ENCODE measurements at regions not wholly inside any gene's neighbourhood (a gene's known extent, or its start where the extent isn't known, plus 50 kb on each side); places are given as distances from the start of the nearest gene placed in this dataset.
"Not testable (repeated sequence)": the region's sequence is repeated elsewhere in the genome, so short reads cannot be mapped to it uniquely, and the experiment has no call there.

DNA sequence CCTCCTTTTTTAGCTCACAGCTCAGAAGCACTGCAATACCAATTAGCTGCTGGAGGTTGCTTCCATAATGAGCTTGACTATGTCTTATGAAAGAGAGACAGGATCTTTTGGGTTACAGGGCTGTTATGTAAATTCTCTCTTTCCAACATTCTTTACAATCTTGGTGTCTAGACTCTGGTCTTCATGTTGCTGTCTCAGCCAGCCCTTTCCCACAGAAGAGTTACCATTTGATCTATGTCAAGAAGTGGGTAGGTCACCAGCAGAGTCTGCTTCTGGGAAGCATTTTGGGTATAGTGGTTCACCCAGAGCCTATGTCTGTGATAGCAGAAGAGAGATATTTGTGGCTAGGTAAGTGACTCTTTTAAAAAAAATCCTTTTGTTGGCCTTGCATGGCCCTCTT lies 234.5 kb downstream of the SATB1 start:
- DNase-seq (ENCODE audit: low read depth) = peak; percentile 10

DNA sequence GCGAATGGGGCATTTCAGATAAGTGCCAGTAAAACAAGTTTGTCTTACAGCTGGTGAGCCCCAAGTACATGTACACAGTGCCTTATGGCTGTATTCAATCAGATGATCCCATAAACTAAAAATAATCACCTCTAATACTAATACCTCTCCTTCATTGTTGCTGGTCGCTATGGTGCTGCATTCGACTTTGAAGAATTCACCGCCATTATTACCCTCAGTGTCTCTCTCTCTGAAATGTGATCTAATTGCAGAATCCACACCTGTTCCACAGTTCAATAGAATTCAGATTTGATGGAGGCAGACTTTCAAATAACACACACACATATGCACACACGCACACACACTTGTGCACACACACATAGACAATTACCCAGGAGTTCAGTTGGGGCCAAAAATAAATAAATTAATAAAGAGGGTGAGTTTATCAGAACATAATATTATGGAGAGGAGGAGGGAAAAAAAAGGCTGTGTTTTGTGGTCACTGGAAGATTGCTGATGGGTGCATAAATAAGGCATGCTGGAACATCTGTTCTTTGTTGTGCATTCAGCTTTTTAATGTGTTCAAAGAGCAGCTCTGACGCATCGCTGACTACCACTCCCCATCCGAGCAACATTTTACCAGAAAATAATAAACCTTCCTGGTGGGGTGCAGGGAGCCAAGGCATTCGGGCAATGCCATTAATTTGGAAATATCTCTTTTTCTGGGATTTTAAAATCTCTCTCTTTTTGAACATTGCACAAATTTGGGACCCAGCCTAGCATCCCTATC lies 235.7 kb downstream of the SATB1 start:
- peak; percentile 47 for DNase-seq (ENCODE audit: low read depth)

DNA sequence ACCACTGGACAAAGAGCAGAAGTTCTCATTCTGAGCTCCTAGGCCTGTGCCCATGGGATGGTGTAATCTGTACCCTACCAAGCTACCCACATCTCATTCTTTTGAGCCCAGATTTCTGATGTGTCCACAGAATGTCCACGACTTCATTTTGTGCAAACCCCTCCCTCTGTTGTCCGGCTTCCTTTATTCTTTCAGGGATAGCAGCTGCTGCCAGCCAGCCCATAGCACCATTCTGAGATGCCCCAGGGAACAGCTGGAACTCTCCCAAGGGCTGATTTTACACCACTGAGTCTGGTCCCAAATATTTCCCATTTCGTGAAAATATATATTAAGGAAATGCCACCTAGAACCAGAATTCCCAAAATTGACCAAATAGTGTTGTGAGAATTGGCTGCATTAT lies 236.6 kb downstream of the SATB1 start:
- DNase-seq (ENCODE audit: low read depth) = no peak

DNA sequence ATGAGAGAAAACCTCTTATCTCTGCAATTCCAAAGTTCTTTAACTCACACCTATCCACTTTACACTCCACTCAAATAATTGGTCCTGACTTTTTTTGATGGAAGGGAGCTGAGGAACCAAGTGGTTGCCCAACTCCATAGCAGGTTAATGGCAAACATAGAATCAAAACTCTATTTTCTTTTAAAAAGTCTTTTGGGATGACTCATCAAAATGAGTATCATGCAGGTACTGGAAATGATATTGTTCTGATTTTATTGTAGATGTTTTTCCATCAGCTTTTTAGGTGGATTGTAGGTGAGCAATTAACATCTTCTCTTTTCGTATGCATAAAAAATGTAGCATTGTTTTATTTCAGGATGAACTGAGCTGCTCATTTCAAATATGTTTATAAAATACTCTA lies 239.5 kb downstream of the SATB1 start:
- DNase-seq (ENCODE audit: low read depth) = no peak

DNA sequence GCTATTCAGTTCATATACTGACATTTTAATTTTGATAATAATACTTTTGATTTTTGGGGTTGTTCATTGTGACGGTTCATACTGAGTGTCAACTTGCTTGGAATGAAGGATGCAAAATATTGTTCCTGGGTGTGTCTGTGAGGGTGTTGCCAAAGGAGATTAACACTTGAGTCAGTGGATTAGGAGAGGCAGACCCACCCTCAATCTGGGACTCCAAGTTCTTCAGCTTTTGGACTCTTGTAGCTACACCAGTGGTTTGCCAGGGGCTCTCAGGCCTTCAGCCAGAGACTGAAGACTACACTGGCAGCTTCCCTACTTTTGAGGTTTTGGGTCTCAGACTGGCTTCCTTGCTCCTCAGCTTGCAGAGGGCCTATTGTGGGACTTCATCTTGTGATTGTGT lies 242.2 kb downstream of the SATB1 start:
- not testable (repeated sequence) for DNase-seq (ENCODE audit: low read depth)

DNA sequence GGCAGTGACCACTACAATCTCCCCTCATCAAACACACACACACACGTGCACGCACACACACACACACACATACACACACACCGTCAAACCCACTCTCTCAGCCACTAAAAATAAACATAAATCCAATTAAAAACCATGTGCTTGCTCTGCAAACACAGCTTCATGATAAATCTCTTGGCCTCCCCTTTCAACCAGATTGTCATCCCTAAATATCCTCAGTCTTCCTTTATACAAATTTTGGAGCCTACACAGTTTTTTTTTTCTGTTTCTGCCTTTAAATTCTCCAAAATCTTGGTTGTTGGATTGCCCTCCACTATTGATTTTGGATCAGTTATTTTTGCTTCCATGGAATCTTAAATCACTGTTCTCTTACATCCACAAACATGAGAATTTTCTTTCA lies 245.6 kb downstream of the SATB1 start:
- DNase-seq (ENCODE audit: low read depth) = no peak

DNA sequence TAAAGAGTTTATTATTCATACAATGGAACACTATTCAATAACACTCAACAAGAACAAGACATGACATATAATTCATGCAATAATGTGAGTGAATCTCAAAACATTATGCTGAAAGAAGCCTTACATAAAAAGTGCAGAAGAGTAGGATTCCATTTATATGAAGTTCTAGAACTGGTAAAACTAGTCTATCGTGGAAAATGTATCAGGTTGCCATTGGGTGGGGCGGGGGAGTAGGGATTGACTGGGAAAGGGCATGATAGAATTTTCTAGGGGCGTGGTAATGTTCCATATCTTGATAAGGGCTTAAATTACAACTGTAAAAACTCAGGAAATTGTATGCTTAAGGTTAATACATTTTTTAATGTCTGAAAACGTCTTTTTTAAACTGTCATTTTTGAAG lies 247.9 kb downstream of the SATB1 start:
- DNase-seq (ENCODE audit: low read depth) = no peak

DNA sequence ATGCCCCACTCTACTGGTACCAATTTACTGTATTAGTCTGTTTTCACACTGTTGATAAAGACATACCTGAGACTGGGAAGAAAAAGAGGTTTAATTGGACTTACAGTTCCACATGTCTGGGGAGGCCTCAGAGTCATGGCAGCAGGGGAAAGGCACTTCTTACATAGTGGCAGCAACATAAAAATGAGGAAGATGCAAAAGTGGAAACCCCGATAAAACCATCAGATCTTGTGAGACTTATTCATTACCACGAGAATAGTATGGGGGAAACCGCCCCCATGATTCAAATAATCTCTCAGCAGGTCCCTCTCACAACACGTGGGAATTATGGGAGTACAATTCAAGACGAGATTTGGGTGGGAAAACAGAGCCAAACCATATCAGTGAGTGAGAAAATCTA lies 251.2 kb downstream of the SATB1 start:
- not testable (repeated sequence) for DNase-seq (ENCODE audit: low read depth)

DNA sequence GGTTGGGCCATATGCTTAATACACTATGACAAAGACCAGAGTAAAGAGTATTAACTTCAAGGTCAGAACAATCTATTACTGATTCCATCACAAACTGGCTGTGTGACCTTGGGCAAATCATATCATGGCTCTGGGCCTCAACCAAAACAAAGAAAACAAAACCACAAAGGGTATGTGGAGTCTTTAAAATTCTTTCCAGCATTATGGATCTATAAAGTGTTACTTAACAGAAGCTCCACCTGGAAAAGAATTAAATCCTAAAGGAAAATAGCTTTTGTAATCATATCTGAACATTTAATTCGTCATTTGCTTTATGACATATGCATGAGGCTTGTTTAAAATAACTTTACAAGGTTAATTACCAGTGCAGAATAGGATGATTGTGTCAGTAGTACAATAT lies 265.5 kb downstream of the SATB1 start:
- DNase-seq (ENCODE audit: low read depth) = no peak

DNA sequence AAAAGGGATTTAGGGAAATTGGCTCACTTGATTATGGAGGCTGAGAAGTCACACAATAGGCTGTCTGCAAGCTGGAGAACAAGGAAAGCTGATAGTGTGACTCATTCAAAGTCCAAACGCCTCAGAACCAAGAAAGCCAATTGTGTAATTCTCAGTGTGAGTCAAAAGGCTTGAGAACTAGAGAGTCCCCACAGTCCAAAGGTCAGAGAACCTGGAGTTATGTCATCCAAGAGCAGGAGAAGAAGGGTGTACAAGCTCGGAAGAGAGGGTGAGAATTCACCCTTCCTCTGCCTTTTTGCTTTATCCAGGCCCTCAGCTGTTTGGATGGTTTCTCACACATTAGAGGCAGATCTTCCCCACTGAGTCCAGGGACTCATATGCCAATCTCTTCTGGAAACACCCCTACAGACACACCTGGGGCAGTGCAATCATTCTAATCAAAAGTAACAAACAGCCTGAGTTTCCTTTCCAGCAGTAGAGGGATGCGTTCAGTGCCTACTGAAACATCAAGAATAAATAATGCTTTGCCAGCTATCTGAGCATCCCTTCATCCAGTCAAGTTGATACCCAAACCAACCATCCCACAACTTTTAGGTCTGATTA lies 271.5 kb downstream of the SATB1 start:
- DNase-seq (ENCODE audit: low read depth) = peak; percentile 99

DNA sequence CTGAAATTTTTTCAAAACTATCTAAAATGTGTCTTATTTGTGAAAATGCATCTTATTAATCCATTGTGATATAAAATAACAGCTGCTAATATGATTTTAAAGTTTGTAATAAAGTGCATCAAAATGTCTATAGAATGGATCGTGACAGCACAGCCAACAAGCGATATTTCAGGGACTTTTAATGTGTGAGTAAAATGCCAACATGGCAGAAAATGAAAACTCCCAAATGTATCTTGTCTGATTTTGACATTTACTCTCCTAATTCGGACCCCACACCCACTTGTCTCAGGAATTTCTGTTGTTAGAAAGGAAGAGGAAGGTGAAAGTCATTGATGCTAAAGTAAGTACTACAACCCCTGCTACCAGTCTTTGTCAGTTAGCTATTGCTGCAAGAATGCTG lies 273.9 kb downstream of the SATB1 start:
- no peak for DNase-seq (ENCODE audit: low read depth)

DNA sequence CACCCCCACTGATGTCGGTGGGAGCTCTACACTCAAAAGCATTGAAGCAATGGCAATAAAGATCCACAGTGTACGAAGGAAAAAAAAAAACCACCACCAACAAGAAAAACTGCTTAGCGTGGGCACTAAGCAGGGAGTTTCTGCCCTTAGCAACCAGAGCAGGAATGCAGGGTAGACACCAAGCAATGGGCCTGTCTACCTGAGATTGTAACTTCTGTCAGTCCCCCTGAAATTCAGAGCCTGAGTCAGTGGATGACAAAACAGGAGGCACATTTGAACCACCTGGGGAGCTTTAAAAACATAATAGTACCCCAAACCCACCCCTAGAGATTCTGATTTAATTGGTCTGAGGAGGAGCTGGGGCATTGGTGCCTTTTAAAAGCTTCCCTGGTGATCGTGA lies 275.2 kb downstream of the SATB1 start:
- no peak for DNase-seq (ENCODE audit: low read depth)

DNA sequence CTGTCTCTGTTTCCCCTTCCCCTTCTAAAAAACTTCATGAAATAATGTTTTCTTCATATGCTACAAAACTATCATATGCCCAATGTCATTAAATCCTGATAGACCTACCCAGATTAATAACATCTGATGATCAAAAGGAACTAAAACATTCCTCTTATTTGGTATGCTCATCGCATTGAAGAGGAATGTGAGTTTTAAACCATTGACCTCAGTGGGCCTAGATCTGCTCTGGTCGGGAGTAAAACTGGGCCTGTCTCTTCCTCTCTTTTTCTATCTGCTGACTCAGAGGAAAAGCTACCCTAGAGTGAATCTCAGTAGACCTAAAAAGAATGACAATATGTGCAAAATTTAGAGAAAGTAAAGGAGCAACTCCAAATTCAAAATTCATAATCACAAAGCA lies 275.8 kb downstream of the SATB1 start:
- DNase-seq (ENCODE audit: low read depth) = no peak

DNA sequence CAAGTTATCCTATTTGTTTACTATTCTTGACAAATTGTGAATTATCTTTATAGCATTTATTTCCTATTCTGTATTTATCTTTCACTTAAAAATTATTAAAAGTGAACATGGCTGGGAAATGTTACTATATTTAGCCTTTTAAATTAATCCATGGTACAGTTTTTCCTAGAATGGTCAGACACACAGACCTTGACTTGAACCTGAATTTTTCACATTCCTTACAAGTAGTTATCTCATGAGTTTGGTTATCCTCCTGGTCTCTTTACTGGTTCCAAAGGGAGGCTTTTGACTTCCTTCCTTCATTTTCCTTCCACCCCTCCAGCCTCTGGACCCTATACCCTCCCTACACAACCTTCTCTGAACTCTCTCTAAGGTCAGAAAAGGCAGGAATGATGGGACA lies 280.6 kb downstream of the SATB1 start:
- no peak for DNase-seq (ENCODE audit: low read depth)

DNA sequence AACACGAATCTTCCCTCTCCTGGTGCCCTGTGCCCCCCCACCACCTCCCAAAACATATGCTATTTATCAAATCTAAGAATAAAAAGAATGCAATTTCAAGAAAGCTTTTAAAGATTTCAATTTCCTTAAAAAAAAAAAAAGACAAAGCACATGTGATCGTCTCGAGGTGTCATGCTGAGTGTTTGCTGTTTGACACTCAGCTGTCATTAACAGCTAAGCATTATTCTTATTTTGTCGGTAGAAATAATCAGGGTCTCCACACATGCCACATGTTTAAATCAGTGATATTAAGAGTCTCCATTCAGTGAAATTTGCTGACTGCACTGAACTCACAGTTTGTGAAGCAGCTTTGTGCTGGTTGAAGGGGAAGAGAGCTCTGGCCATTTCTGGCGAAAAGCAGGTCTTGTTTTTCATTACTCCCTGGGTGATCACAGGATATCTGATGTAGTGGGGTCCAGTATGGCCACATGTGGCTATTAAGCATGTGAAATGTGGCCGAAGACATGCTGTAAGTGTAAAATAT lies 281.8 kb downstream of the SATB1 start:
- DNase-seq (ENCODE audit: low read depth) = no peak

DNA sequence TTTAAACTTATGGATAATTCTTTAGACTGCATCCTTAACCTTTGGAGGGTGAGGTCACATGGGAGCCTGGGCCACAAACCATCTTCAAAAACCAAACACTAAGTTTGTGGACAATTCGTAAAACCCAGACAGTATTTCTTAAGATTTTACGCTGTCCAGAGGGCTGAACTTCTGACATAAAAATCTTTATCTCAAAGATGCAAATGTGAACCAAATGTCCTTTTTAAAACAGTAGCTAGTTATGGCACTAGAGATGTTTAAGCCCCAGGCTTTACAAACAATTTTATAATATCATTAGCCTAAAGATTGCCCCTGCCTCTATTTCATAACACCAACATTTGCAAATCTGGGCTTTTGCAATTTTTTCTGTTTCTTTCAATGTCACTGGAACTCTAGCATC lies 287.2 kb downstream of the SATB1 start:
- DNase-seq (ENCODE audit: low read depth) = no peak

DNA sequence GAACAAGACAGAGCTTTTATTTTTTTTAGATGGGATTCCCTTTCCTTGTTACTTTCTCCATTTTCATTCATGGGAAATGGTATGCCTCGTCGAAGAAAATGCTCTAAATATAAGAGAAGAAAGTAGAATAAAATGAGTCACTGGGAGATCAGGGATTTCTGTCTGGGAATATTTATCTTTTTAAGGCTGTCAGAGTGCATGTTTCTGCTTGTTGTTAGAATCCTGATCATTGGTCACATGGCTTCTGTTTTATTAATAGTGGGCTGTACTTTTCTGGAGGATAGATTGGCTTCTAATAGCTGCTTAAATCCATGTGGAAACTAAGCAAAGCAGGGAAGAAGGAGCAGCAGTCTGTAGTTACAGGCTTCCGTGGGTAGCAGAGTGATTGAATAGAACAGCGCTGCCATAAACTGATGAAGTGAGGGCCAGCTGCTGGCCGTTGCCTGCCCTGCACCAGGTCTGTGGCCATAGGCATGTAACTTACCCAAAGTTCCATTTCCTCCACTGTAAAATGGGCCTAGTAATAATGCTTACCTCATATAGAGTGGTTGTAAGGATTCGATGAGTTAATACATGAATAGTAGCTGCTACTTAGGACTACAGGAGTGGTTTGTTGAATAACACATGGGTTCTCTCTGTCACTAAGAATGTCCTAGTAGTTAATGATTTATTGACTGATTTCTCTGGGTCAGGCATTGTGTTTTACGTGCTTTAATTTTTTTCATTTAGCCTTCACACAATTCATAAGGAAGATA lies 289.9 kb downstream of the SATB1 start:
- peak; percentile 44 for DNase-seq (ENCODE audit: low read depth)

DNA sequence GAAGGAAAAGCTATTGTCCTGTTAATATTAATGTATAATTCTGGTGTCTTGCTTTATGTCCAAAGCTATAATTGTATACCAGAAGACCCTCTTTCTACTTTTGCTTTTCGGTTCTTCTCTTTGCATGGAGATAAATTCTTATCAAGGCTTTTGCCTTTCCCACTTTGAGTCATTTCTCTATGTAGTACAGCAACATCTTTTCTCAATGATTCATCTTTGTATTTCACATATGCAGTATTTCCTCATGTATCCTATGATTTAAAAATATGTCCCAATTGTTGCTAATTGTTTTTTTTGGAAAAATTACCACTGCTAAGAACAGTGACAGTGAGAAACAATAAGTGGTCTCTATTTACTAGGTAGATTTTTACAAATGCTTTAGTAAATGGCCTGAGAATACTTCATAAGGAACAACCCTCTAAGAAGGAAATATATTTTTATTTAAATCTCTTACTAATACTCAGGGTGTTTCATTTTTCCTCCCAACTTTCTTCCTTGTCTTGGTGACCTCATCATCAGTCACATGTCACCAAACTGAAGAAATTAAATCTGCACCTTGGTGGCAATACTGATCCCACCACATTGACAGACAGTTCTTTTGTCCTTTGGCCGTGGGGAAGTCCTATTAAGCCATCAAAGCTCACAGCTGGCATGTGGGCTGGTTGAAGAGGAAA lies 290.6 kb downstream of the SATB1 start:
- peak; percentile 47 for DNase-seq (ENCODE audit: low read depth)

DNA sequence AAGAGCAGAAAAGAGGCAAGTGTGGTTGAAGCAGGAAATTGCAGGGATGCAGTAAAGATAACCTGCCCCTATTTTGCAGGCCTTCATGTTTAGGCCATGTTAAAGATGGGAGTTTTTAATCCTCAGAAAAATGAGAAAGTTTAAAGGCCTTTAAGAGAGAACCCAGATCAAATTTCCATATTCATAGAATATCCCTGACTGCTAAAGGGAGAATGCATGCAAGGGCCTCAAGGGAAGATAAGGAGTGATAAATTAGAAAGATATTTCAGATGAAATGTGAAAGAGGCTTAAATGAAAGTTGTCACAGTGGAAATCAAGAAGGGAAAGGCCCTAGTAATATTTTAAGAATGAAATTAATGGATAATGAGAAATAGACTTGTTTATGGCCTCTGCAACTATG lies 292.1 kb downstream of the SATB1 start:
- no peak for DNase-seq (ENCODE audit: low read depth)

DNA sequence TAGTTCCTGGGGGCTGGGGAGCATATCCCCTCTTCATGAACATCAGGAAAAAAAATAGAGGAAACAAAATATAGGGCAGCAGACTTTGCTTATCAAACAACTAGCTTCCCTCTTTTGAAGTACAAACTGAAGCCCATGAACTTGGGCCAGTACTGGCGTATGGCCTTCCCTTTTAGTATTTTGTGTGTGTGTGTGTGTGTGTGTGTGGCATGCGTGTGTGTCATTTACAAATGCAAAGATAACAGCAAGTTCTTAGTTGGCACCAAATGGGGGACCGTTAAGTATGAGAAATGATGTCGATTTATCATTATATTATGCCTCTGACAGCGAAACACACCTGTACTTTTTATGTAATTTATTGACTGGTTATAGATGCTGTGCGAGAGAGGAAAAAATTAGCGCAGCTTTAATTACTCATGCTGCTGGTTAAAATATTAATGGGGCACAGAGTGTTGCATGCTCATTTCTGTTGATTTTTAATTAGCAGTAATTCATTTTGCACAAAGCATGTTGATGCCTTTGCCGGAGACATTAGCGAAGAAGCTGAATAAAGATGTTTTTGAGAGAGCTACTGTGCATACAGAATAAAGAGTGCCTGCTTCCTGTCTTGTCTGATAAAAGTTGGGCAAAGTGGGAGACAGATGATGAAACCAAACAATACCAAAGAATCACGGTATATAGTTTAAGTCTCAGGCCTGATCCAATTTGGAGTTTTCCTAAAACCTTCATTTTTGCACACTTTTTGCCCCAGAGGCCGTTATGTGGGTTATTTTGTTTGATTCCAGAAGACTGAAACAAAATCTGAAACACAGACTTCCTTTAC lies 297.1 kb downstream of the SATB1 start:
- no peak for DNase-seq (ENCODE audit: low read depth)

DNA sequence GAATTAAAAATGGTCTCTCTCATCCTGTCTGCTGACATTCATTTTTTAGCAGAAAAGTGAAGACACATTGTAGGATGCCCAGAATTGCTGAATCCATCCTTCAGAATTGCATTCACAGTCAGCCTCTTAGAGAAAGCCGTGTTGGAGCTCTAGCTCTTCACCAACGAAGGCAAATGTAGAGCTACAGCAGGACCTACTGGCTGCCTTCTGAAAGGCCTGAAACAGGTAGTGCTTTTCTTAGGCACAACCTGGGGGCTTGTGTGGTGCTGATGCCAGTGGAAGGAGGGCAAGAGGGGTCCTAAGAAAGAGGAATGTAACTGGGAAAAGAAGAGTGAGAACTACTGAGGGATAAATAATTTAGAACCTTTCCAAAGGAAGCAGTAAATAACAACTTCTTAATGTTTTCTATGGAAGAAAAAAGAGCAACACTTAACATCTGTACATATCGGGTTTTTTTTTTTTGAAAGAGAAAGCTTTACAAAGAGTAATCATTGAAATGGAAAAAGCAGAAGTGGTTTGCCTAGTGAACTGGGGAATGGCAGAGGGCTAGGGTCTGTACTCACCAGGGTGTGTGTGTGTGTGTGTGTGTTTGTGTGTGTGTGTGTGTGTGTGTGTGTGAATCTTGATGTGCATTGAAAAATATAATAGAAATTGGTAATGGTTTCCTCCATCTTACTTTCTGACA lies 297.8 kb downstream of the SATB1 start:
- DNase-seq (ENCODE audit: low read depth) = no peak

Data from renal cortical epithelial cell (primary cell).